NCI-H460 (cell line): ENCODE measurements at regions not wholly inside any gene's neighbourhood (a gene's known extent, or its start where the extent isn't known, plus 50 kb on each side); places are given as distances from the start of the nearest gene placed in this dataset.
"Not testable (repeated sequence)": the region's sequence is repeated elsewhere in the genome, so short reads cannot be mapped to it uniquely, and the experiment has no call there.

Source experiments
- DNase-seq: peaks from one replicate; pipeline ENCODE4 v3.0.0-alpha.2; 2016; ENCODE audit warnings: low read depth; ENCODE audit errors: extremely low read depth

DNA sequence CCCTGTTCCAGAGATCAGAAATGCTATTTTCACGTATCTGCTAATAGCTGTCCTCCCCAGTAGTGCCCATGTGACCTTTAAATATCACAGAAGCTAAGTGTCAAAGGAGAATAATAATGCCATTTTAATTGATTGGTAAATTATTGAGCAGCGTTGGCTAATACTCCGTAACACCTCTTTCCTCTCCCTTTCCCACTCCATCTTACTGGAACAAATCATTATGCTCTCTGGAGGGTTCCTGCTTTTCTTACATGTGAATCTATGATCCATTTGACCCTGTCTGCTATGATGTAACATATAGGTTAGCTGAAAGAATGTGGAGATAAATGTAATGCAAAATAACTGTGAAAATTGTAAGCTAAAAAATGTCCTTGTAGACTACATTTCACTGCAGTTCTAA lies 383.6 kb upstream of the GYPC start:
- DNase-seq = no peak

DNA sequence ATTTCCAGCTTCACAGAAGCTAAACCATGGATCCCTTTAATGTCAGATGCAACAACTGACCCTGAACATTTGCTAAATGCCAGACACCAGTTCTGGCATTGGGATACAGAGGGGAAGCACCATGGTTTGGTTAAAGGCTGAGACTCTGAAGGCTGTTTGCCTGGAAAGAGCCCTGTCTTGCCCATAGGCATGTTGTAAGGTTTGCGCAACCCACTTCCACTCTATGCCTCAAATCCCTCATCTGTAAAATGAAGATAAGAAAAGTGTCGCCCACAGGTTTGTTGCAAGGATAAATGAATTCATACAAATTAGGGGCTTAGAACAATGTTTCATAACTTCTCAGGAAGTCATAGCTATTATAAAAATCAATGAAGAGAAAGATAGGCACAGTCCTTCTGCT lies 380.9 kb upstream of the GYPC start:
- DNase-seq = no peak

DNA sequence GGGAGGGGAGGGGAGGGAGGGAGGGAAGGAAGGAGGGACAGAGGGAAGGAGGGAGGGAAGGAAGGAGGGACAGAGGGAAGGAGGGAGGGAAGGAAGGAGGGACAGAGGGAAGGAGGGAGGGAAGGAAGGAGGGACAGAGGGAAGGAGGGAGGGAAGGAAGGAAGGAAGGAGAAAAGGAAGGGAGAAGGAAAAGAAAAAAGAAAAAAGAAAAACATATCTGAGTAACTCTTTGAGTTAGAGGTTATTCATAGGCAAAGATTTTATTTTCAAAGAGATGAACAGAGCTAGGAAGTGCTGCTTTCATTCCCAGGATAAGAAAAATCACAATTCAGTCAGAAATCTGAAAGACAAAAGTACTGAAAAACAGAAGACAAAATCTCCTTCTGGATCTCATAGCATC lies 379.7 kb upstream of the GYPC start:
- not testable (repeated sequence) for DNase-seq

DNA sequence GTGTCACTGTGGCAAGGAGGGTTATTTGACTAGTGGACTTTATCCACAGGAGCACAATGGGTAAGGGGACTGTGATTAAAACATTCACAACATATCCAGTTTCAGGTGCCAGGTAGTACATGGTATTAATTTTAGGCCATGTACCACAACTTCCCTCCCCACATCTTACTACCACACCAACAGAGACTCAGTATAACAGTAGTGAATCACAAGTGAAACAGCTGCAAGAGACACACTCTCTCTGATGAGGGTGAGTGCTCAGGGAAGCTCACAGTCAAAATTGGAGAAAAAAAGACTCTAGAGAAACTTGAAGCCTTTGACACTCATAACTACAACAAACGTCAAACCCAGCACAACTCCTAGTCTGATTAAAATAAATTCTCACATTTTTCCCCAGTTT lies 367.6 kb upstream of the GYPC start:
- DNase-seq = no peak

DNA sequence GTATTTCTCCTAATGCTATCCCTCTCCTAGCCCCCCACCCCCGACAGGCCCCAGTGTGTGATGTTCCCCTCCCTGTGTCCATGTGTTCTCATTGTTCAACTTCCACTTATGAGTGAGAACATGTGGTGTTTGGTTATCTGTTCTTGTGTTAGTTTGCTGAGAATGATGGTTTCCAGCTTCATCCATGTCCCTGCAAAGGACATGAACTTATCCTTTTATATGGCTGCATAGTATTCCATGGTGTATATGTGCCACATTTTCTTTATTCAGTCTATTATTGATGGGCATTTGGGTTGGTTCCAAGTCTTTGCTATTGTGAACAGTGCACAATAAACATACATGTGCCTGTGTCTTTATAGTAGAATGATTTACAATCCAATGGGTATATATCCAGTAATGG lies 362.0 kb upstream of the GYPC start:
- DNase-seq = not testable (repeated sequence)

DNA sequence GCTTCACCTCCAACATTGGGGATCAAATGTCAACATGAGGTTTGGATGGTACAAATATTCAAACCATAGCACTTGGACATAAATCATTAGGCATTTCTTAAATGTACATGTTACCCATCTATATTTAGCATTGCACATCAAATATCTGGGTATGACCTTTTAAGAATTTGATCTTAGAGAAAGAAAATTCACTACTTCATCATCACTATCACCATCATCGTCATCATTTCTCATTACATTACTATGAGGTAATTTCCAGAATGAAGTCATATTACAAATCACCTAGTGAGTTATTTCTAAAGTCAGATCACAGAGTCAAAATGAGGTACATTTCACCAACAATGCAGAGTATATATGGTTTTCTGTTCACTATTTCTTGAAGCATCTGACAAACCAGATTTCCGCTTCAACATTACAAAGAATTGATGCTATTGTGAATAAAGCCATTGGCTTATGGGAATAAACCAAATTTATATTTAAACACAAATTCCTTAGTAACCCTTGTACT lies 356.4 kb upstream of the GYPC start:
- no peak for DNase-seq

DNA sequence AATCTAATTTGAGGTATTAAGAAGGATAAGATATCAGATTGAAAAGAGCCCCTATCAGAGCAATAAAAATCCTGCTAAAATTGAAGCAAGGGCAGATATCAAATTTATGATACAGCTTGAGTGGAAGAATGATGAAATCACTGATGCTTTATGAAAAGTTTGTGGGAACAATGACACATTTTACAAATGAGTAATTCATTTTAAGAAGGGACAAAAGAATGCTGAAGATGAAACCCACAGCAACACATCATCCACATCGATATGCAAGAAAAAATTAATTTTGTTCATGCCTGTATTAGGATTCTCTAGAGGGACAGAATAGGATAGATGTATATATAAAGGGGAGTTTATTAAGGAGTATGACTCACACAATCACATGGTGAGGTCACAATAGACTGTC lies 355.6 kb upstream of the GYPC start:
- no peak for DNase-seq

DNA sequence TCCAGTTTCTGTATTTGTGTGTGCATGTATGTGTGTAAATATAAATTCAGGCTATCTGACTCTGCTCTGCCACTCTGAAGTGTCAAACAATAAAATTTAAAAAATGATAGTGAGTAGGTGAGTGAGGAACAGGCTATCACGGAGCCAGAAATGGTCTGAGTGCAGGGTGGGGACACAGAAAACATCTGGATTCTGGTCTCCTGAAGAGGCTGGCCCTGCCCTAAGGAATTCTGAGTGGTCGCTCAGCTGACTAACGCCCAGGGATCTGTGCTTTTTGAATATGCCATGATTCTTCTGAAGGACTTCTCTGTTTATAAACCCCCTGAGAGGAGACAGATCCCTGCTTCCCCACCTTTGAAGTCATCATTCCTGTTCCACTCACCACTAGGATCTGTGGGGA lies 353.9 kb upstream of the GYPC start:
- DNase-seq = no peak

DNA sequence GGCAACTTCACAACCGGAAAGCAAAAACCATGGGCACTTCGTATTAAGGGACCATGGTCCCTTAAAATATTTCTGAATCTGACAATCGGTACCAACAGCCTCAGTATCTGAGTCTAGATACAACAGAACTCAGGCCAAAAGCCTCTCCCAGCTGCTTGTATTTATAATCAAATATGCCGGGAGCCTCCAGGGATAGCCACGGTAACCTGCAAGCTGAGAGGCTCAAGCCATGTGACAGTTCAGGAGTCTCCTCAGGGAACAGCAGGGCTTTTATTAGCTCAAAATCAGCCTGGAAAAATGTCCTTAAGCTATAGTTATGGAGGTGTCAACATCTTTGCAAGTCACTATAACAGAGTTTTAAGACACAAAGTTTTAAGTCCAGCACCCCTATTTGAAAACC lies 352.8 kb upstream of the GYPC start:
- DNase-seq = no peak

DNA sequence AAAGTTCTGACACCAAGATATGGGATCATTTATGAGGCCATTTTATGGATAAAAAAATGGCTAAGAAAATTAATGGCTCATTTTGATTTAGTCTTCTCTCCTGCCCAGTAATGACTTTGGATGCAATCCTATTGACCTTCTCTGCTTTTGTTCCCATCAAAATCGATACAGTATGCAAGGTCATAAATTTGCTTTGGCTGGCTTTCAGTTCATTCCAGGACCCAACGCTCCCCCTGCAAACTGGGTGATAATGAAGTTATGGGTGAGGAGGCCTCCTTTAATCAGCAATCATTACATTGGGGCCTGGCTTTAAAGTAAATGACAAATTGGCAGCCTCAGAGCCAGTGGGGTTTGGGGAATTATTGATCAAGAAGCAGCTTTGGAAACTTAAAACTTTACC lies 351.8 kb upstream of the GYPC start:
- no peak for DNase-seq

DNA sequence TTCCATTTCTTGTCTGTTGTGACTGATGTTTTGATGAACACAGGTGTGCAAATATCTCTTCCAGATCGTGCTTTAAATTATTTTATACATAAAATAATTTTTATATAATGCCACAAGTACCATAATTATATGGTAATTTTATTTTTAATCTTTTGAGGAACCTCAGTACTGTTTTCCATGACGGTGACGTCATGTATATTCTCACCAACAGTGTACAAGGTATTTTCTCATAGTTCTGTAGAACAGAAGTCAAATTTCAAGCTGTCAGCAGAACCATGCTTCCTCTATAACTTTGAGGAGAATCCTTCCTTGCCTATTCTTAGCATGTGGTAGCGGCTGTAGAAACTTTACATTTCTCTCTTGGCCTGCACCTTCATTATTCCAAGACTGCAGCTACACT lies 349.4 kb upstream of the GYPC start:
- DNase-seq = no peak

DNA sequence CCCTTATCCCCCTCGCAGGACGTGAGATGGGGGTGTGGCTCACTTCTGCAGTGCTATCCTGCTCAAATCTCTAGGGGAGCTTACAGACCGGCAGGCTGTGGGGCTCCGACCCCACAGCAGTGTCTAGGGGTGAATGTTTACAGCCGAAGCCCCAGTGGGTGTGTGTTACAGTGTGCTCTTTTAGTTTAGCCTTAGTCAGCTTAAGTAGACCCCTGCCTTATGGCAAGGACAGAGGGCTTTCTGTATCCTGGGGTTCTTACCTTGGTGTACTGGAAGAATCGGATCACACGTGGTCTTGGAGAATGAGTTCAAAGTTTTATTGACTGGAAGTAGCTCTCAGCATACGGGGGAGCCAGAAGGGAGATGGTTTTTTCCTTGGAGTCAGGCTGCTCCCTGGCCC lies 348.2 kb upstream of the GYPC start:
- no peak for DNase-seq

DNA sequence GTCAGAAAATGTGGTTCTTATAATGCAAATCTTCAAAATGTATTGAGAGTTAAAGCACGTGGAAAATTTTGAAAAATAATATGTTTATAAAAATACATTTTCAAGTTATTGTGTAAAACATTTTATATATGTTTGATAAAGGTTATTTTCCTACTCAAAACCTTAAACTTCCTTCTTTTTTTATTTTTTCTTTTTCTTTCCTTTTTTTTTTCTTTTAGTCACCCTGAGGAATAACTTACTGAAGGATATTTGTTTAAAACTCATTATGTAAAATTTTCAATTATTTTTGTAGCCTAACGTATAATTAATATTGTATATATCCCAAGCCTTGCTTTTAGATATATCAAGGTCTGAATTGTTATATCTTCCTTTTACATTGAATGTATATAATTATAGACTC lies 346.8 kb upstream of the GYPC start:
- DNase-seq = no peak

DNA sequence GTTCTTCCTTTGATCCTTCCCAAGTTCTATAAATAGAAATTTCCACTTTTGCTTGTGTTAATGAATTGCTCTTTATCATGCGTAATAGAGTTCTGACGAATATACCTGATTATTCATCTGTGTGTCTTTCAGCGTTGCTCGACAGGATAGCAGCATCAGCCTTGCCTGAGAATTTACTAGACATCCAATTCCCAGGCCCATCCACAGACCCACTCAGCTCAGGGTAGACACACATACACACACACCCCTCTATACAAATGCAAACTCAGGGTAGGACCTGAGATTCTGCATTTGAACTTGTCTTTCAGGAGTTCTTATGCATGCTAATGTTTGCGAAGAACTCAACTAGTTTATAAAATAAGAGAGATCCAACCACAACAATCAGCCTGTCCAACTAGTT lies 343.4 kb upstream of the GYPC start:
- no peak for DNase-seq

DNA sequence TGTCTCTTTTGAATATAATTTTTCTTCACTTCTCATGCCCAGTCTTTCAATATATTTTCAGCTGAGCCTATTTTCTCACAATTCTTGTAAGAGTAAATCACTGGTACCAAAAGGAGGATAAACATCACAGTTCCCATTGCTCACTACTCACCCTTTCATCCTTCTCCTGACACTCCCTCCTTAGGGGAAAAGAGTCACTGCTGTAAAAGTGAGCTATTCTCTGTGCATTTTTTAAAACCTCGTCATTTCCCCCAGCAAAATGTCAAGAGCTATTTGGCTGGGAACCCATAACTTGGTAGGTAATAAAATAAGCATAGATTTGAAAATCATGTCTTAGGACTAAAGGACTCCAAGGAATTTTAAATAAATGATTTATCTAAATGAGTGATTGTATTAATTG lies 340.1 kb upstream of the GYPC start:
- DNase-seq = no peak

DNA sequence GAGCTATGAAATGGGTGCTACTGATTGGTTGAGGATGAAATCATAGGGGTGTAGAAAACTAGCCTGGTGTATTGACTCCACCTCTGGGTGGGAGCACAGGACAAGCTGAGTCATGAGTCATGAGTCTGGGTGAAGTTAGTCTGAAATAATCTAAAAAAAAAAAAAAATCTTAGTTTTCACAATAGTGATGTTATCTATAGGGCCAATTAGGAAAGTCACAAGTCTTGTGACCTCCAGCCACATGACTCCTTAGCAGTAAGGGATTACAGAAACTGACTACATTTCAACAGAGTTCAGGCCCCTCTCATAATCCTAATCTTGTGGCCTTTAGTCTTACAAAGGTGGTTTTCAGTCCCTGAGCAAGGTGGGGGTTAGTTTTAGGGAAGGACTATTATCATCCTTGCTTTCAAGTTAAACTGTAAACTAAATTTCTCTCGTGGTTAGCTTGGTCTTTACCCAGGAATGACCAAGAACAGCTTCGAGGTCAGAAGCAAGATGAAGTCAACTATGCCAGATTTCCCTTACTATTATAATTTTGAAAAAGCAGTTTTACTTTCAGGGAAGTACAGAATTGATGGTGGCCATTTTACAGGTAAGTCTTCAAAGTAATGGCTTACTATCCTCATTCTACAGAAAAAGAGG lies 338.0 kb upstream of the GYPC start:
- DNase-seq = no peak

DNA sequence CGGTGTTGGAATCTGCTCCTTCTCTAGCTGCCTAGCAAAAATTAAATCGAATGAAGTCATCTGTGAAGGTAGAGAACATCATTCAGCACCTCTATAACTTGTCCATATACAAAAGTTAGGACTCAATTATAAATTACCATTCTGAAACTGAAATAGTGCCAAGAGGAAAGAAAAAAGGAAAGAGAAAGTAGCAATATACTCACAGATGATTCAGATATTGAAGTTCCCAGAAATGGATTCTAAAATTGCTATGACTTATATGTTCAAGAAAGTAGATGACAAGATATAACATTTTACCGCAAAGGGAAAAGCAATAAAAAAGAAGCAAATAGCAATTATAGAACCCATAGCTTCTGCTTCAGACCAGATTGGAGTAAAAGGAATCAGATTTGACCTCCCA lies 333.6 kb upstream of the GYPC start:
- DNase-seq = no peak

DNA sequence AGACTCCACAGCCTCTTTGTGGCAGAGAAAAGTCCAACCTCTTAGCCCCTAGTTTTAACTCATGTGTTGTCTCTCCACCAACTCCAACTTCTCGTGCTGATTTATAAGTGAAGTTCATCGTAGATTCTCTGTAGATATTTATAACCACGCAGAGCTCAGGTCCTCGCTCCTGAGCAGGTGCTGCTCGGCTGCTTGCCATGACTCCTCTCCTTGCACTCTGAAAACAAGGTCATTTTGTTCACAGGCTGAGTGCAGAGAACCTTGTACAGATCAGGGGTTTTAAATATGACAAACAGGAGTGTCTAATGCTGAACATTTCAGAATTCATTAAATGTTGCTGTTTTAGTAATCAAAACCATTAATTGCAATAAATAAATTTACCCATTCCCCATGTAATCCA lies 330.8 kb upstream of the GYPC start:
- no peak for DNase-seq

DNA sequence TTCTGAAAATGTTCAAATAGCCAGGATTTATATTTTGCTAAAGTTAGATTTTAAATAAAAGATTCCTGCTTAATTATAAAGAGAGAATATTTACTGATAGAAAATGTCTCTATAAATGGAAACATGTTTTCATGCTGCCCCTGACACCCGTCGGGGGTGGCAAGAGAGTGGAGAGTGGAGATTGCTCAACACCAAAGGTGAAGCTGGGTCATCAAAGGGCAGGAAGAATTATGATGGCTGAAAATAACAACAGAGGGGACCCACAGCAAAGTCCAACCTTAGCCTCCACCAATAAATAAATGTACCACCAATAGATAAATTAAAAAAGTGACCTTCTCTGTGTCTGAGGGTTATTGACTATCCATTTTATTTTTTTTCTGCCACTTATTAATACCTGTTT lies 326.8 kb upstream of the GYPC start:
- no peak for DNase-seq

DNA sequence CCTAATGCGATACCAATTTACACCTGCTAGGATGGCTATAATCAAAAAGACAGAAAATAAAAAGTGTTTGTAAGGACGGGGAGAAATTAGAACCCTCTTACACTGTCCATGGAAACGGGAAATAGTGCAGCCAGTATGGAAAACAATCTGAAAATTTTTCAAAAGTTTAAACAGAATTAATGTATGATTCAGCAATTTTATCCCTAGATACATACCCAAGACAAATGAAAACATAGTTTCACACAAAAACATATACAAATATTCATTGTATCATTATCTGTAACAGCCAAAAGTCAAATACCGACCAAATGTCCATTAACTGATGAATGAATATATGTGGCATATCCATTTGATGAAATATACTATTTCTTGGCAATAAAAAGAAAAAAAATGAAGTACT lies 313.5 kb upstream of the GYPC start:
- no peak for DNase-seq

DNA sequence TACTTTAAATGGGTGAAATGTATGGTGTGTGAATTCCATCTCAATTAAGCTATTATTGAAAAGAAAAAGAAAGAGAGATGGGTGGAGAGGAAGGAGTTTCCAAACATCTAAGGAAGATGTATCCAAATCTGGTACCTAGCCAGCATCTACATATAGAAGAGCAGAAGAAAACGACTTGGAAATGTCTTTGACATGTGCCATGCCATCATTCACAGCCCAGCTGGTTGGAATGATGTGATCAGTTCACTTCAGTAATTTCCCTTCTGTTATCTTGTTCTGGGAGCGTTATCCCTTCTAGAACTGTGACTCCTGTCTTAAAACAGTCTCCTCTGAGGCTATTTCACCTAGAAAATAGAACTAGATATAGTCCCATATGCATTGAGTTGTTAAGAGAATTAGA lies 312.8 kb upstream of the GYPC start:
- DNase-seq = no peak

DNA sequence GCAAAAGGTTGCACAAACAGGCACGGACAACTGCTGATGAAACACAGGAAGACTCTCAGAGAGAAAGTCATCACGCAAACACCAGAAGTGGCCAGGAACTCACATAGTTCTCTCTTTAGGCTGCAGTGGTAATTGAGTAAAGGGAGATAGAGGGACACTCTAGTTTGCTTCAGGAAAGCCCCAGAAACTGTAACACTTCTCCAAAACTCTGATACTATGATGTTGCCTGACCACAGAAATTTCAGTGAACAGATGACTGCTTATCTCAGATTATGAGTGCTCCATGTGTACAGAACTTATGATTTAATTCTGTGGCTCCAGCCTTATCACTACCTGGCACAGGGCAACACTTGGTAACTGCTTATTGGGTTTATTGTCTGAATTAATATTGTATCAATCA lies 311.5 kb upstream of the GYPC start:
- DNase-seq = no peak

DNA sequence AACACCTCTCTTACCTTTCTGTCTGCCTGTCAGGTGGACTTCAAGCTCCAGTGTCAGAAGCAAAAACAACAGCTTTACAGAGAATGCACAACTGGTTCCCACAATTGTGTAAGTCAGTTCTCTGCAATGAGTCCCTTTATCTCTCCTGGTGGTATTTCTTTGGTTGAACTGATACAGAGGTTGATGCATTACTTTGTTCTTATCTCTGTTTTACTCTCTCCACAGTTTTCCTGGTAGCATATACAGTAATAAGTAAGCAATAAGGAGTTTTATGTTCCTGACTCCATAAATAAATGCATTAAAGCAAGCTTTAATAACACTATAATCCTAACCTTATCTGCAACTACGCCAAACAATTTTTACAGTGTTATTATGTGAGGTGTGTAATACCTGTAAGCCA lies 310.3 kb upstream of the GYPC start:
- no peak for DNase-seq
